PC-3 (cell line): ENCODE measurements at regions not wholly inside any gene's neighbourhood (a gene's known extent, or its start where the extent isn't known, plus 50 kb on each side); places are given as distances from the start of the nearest gene placed in this dataset.

Experiments
- ATAC-seq: fragments of 200-7000 bp; cut with Tn5 transposase; 2 replicates; pipeline ENCODE4 v1.9.1; 2020; ENCODE audit warnings: mild to moderate bottlenecking, moderate library complexity
- BruUV-seq: library from RNA; stranded (reverse); fragments of 400-500 nt; replicated peaks from 2 replicates; lab custom pipeline; 2021; lab: Mats Ljungman, UMichigan
- CTCF ChIA-PET: fragments of 300-600 bp; sonication (Branson Sonifier 250); formaldehyde crosslinking; loops from one replicate; lab custom pipeline; 2022; ENCODE audit warnings: antibody characterized with exemption; lab: Charles Lee
- POLR2A ChIA-PET: fragments of 300-600 bp; sonication (Branson Sonifier 250); formaldehyde crosslinking; loops from one replicate; lab custom pipeline; 2022; ENCODE audit warnings: antibody characterized with exemption; ENCODE audit not compliant: unreplicated experiment; lab: Charles Lee
- DNase-seq: peaks from one replicate; pipeline ENCODE4 v3.0.0-alpha.2; 2015
- H2AFZ ChIP-seq: fragments of 300-600 bp; sonication (generic); 2 replicates; pipeline ENCODE4 v1.6.0; 2016; ENCODE audit warnings: antibody characterized with exemption, low read length
- H3F3A ChIP-seq: fragments of 300-600 bp; sonication (generic); one replicate; pipeline ENCODE4 v1.6.0; 2017; ENCODE audit warnings: antibody characterized with exemption, low read length, control low read depth, mild to moderate bottlenecking; ENCODE audit not compliant: unreplicated experiment
- H3K27ac ChIP-seq: fragments of 300-600 bp; sonication (generic); 2 replicates; pipeline ENCODE4 v1.5.1; 2016; ENCODE audit warnings: mild to moderate bottlenecking, low read length
- H3K27me3 ChIP-seq: fragments of 300-600 bp; sonication (generic); 2 replicates; pipeline ENCODE4 v1.6.1; 2016; ENCODE audit warnings: low read length, mixed read lengths
- H3K36me3 ChIP-seq: fragments of 300-600 bp; sonication (generic); 2 replicates; pipeline ENCODE4 v1.6.1; 2016; ENCODE audit warnings: low read depth, mixed run types, low read length, mixed read lengths
- H3K4me1 ChIP-seq: fragments of 300-600 bp; sonication (generic); 2 replicates; pipeline ENCODE4 v1.5.1; 2016; ENCODE audit warnings: low read length; ENCODE audit not compliant: insufficient read depth
- H3K4me2 ChIP-seq: fragments of 300-600 bp; sonication (generic); 2 replicates; pipeline ENCODE4 v1.6.0; 2016; ENCODE audit warnings: low read length
- H3K4me3 ChIP-seq: fragments of 300-600 bp; sonication (generic); 2 replicates; pipeline ENCODE4 v1.5.1; 2016; ENCODE audit warnings: mild to moderate bottlenecking, low read length, mixed read lengths
- H3K79me2 ChIP-seq: fragments of 300-600 bp; sonication (generic); 2 replicates; pipeline ENCODE4 v1.6.1; 2017; ENCODE audit warnings: low read length, mixed read lengths
- H3K9ac ChIP-seq: fragments of 300-600 bp; sonication (generic); 2 replicates; pipeline ENCODE4 v1.6.0; 2016; ENCODE audit warnings: mild to moderate bottlenecking, low read length
- H3K9me2 ChIP-seq: fragments of 300-600 bp; sonication (generic); replicated peaks from 2 replicates; pipeline ENCODE4 v1.6.1; 2016; ENCODE audit warnings: mixed run types, low read length, mixed read lengths
- H3K9me3 ChIP-seq: fragments of 300-600 bp; sonication (generic); 2 replicates; pipeline ENCODE4 v1.6.1; 2016; ENCODE audit warnings: low read length, mixed read lengths
- H4K20me1 ChIP-seq: fragments of 300-600 bp; sonication (generic); 2 replicates; pipeline ENCODE4 v1.6.1; 2016; ENCODE audit warnings: low read length, mixed read lengths
- EZH2 ChIP-seq: fragments of 300-600 bp; sonication (generic); IDR thresholded peaks from one replicate; pipeline ENCODE4 v1.6.1; 2017; ENCODE audit warnings: antibody characterized with exemption, mild to moderate bottlenecking, low read length; ENCODE audit not compliant: unreplicated experiment
- EZH2phosphoT487 ChIP-seq: fragments of 300-600 bp; sonication (generic); IDR thresholded peaks from 2 replicates; pipeline ENCODE4 v1.6.1; 2018; ENCODE audit warnings: mild to moderate bottlenecking, antibody characterized with exemption, low read length, borderline replicate concordance
- intact Hi-C: fragments of 100-400 bp; cut with micrococcal nuclease; formaldehyde crosslinking; loops from 2 replicates; pipeline ENCODE4 v1.9.0; 2023
- TF ChIP-seq, protein P1 (sequence below): fragments of 300-600 bp; sonication (generic); conservative IDR thresholded peaks from 2 replicates; pipeline ENCODE4 v1.5.1; 2017; ENCODE audit warnings: antibody characterized with exemption, low read depth, mild to moderate bottlenecking, low read length

DNA sequence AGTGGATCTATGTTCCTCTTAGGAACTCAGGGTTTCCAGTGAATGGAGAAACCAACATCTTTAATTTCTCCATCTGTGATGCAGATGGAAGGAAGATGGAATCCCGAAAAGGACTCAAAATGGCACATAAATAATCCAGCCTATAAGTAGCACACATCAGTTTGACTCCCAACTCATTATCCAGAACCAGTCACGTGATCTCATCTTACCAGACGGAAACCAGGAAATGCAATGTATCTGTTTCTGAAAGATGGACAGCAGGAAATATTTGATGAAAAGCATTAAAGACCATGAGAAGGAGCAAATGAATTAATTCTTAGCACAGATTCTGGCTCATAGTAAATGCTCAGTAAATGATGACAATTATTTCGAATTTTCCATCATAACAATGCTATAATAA lies 443.1 kb upstream of the FMR1 start:
- no peak overlapping the region for H3K27ac ChIP-seq
- no peaks in the 10 kb centered on the region for H3F3A ChIP-seq
- intact Hi-C loops = no loop called here
- no peaks in the 10 kb centered on the region for H3K9me3 ChIP-seq
- ChIA-PET POLR2A (no interaction called here), CTCF (no interaction called here)
- no peak overlapping the region for H2AFZ ChIP-seq
- BruUV-seq = no TSS peak
- no peak overlapping the region for H3K4me3 ChIP-seq
- H3K79me2 ChIP-seq = no peaks in the 10 kb centered on the region
- no peaks in the 10 kb centered on the region for H3K4me1 ChIP-seq
- no peaks in the 10 kb centered on the region for H3K27me3 ChIP-seq
- no peaks in the 10 kb centered on the region for H4K20me1 ChIP-seq
- DNase-seq (no peak), ATAC-seq (no peak)
- H3K9ac ChIP-seq = no peak overlapping the region
- H3K9me2 ChIP-seq = no peaks in the 10 kb centered on the region
- no peak overlapping the region for H3K4me2 ChIP-seq
- H3K36me3 ChIP-seq = no peaks in the 10 kb centered on the region
- TF ChIP-seq EZH2 (no peak), EZH2phosphoT487 (no peak)
- TF ChIP-seq, protein P1, sequence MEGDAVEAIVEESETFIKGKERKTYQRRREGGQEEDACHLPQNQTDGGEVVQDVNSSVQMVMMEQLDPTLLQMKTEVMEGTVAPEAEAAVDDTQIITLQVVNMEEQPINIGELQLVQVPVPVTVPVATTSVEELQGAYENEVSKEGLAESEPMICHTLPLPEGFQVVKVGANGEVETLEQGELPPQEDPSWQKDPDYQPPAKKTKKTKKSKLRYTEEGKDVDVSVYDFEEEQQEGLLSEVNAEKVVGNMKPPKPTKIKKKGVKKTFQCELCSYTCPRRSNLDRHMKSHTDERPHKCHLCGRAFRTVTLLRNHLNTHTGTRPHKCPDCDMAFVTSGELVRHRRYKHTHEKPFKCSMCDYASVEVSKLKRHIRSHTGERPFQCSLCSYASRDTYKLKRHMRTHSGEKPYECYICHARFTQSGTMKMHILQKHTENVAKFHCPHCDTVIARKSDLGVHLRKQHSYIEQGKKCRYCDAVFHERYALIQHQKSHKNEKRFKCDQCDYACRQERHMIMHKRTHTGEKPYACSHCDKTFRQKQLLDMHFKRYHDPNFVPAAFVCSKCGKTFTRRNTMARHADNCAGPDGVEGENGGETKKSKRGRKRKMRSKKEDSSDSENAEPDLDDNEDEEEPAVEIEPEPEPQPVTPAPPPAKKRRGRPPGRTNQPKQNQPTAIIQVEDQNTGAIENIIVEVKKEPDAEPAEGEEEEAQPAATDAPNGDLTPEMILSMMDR = no peak

DNA sequence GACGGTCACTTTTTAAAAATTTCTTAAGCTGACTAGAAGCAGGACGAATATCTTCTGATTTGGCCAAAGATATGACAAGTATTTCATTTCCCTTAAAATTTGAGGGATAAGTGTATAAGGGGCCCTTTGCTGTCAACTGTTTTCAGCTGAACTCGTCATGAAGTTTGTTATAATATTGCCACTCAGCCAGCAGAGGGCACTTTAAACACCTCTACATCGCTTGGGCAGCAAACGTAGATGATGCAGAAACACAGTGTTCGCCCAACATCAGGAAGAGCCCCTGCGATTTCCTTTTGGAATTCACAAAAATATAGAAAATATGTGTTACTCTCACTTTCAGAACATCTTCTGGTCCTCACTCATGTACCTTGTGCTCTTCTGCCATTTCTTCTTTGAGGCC lies 435.7 kb upstream of the FMR1 start:
- no peaks in the 10 kb centered on the region for H3K9me2 ChIP-seq
- TF ChIP-seq, protein P1 = peak; percentile 48
- TF ChIP-seq EZH2phosphoT487 = no peak
- H4K20me1 ChIP-seq = no peaks in the 10 kb centered on the region
- BruUV-seq = no TSS peak
- H3K9ac ChIP-seq = no peak overlapping the region
- H3K4me1 ChIP-seq = no peaks in the 10 kb centered on the region
- ATAC-seq (no peak), DNase-seq (peak; percentile 35)
- H3K79me2 ChIP-seq = no peaks in the 10 kb centered on the region
- POLR2A ChIA-PET = no interaction called here
- no peaks in the 10 kb centered on the region for H3K27me3 ChIP-seq
- H3F3A ChIP-seq = no peaks in the 10 kb centered on the region
- no peaks in the 10 kb centered on the region for H3K9me3 ChIP-seq
- intact Hi-C loops = no loop called here
- H3K4me3 ChIP-seq = no peak overlapping the region
- no peaks in the 10 kb centered on the region for H3K36me3 ChIP-seq
- no peak overlapping the region; the same call in 1 of the 2 replicates for H2AFZ ChIP-seq
- CTCF ChIA-PET = interaction anchor here (0.6 kb wide), 1 partner anchor 569 kb away, joined by 5 read pairs; no protein-coding TSS in a partner anchor
- no peak overlapping the region for H3K4me2 ChIP-seq
- no peak overlapping the region for H3K27ac ChIP-seq

DNA sequence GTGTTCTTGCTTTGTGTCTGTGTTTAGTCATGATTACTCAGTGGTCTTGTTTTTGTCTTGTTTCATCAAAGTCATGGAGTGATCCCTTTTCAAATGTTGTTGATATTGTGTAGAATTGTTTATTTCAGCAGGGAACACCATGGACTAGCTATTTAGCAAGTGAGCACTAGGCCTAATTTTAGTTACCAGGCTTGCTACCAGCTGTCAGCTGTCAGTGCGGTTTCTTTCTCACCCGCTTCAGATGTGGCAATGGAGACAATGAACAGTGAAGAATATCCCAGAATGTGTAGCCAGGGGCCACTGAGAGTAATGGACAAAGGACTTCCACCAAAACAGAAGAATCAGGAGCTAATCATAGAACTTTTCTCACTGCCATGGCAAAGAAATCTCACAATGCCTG lies 432.8 kb upstream of the FMR1 start:
- DNase-seq (no peak), ATAC-seq (no peak)
- Histone ChIP-seq H3K4me1 (no peaks in the 10 kb centered on the region), H3F3A (no peaks in the 10 kb centered on the region), H2AFZ (no peak overlapping the region), H3K4me2 (no peak overlapping the region), H3K27me3 (no peaks in the 10 kb centered on the region), H4K20me1 (no peaks in the 10 kb centered on the region), H3K9ac (no peak overlapping the region), H3K9me3 (no peaks in the 10 kb centered on the region), H3K36me3 (no peaks in the 10 kb centered on the region), H3K79me2 (no peaks in the 10 kb centered on the region), H3K27ac (no peak overlapping the region), H3K9me2 (no peaks in the 10 kb centered on the region), H3K4me3 (no peak overlapping the region)
- CTCF ChIA-PET = no interaction called here
- POLR2A ChIA-PET = no interaction called here
- TF ChIP-seq EZH2phosphoT487 (no peak), EZH2 (no peak)
- TF ChIP-seq, protein P1 = no peak
- no TSS peak for BruUV-seq
- intact Hi-C loops = no loop called here
